Embryonic facial prominence (tissue), 1 donor: ENCODE measurements at regions not wholly inside any gene's neighbourhood (a gene's known extent, or its start where the extent isn't known, plus 50 kb on each side); places are given as distances from the start of the nearest gene placed in this dataset.
"Not testable (repeated sequence)": the region's sequence is repeated elsewhere in the genome, so short reads cannot be mapped to it uniquely, and the experiment has no call there.

Experiments used
- DNase-seq: peaks from one replicate; pipeline ENCODE4 v3.0.0-alpha.2; 2016; ENCODE audit errors: extremely low spot score

- DNase-seq, result no peak
Observed at GRCh38 chr3:79973917-79974595, 206.3 kb upstream of the ROBO1 start.

- DNase-seq, result no peak
Observed at GRCh38 chr3:79973482-79973881, 205.7 kb upstream of the ROBO1 start.

DNA sequence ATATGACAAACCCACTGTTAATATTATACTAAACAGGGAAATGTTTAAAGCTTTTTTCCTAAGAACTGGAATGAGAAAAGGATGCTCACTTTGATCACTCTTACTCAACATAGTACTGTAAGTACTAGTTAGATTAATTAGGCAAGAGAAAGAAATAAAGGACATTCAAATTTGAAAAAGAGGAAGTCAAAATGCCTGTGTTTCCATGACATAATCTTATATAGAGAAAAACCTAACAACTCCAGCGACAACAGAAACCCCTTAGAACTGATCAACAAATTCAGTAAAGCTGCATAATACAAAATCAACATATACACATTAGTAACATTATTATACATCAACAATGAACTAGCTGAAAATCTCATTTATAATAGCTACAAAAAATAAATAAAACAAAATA is 200.6 kb upstream of the ROBO1 start:
- DNase-seq, result no peak

DNA sequence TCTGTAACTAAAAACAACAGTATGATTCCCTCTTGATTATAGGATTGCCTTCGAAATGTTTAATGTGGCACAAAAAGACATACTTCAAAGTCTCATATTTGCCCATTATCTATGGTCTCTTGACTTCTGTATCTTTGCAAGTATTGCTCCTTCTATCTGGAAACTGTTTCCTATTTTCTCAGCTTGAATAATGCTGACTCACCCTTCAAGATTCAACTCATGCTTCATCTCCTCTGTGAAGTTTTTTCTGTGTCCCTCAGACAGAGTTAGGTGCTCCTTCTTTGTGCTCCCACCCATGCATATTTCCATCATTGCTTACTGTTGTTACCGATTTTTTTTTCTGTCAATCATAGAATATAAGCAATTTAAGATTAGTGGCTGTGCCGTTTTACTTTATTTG is 192.8 kb upstream of the ROBO1 start:
- DNase-seq, result no peak

DNA sequence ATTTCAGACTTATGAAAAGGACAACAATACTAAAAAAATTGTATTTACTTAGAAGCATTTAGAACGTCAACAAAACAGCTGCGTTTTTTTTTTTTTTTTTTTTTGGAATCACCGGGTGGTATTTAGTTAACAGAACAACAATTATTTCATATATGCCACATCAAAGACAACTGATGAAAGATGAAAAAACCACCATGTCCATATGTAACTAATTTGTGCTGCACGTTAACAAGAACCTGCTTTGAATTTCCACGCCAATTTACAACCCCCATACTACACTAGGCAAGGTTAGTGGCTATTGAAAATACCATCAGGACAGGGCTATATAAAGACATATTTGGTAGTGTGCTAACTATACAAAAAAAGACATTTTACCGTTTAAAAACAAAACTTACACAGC is 189.3 kb upstream of the ROBO1 start:
- DNase-seq, result no peak

- DNase-seq, result no peak
Observed at GRCh38 chr3:79954756-79955155, 187.0 kb upstream of the ROBO1 start.

- no peak for DNase-seq
Observed at GRCh38 chr3:79953591-79954101, 185.8 kb upstream of the ROBO1 start.

- DNase-seq, result not testable (repeated sequence)
Observed at GRCh38 chr3:79951426-79951825, 183.6 kb upstream of the ROBO1 start.

- DNase-seq, result no peak
Observed at GRCh38 chr3:79947957-79948356, 180.2 kb upstream of the ROBO1 start.

GRCh38 chr3:79947469-79947868 is 179.7 kb upstream of the ROBO1 start:
- DNase-seq, result no peak

DNA sequence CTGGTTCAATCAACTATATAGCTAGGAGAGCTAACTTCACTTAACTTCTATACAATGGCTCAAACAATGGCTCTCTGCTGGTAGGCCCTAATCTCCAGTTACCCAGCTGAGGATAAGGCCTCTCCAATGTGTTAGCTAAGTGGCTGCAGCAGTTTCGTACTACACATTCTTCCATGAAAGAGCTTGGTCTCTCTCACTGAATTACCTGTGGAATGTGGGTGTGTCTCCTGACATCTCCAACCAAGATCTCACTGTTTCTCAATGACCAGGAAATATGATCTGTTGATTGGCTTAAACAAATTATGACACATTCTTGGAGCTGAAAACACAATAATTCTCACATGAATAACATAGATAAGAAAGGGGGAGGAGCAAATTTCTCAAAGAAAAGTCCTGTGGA is 169.8 kb upstream of the ROBO1 start:
- no peak for DNase-seq

GRCh38 chr3:79930196-79930595 is 162.4 kb upstream of the ROBO1 start:
- no peak for DNase-seq

GRCh38 chr3:79928687-79929408 is 161.1 kb upstream of the ROBO1 start:
- DNase-seq, result no peak

DNA sequence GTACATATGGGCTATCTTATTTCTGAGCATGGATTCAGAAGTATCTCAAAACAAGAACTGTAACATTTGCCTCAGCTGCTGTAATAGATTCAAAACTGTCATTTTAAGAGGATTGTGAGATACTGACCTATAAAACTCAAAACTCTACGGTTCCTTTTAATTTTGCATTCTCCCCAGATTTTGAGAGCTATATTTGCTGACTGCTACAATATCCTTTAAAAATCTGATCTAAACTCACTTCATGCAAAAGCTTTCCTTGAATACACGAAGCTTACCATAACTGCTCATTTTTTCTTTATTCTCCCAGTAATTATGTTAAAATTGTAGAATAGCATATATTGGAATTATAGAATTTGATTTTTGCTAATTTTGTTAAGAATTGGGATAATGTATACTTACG is 158.7 kb upstream of the ROBO1 start:
- DNase-seq, result no peak

DNA sequence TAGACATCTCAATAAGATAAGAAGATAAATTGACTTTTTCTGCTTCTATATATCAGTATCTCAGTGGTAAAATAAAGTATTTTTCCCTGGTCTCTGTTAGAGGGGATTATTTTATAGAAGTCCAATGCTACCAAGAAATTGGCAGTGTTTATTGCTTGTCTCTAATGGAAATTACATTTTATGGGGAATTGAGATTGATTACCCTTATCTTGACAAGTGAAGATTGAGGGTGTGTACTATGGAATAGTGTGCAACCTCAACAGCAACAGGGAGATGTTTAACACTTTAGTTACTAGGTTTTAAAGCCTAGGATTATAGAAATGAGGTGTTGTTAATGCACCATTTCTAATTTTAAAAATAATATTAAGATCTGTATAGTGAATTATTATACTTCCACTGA is 154.8 kb upstream of the ROBO1 start:
- no peak for DNase-seq

GRCh38 chr3:79917561-79917960 is 149.8 kb upstream of the ROBO1 start:
- DNase-seq, result no peak

DNA sequence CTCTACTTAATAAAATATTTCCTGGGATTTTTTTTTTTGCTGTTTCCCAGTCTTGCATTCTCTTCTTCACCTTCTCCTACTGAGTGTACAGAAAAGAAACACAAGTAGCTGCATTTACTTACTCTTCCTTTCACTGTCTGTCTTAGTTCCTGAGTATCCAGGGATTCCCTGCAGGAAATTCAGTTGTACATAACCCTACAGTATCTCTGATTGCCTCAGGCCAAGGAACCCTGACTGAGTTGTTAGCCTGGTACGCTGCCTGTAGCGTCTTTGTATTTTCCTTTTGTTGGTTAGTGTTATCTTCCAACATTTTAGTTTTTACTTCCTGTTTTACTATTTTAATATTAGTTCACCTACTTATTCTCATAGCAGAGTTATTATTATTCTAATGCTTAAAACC is 142.5 kb upstream of the ROBO1 start:
- DNase-seq, result no peak

DNA sequence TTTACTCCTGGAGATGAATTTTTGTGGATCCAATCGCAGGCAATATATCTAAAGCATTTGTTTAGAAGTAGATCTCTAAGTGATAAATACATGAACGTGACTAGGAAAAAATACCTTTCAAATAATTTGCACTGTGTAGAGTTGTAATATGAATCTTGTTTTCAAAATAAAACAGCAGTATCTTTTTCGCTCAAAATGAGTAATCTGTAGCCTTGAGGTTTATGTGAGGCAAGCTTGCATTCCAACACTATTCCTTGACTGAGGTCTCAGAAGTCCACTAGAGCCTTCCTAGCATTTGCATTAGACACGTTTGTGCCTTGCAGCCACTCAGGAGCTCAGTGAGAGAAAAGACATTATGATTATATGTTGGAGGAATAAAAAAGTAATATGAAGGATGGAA is 138.3 kb upstream of the ROBO1 start:
- no peak for DNase-seq

DNA sequence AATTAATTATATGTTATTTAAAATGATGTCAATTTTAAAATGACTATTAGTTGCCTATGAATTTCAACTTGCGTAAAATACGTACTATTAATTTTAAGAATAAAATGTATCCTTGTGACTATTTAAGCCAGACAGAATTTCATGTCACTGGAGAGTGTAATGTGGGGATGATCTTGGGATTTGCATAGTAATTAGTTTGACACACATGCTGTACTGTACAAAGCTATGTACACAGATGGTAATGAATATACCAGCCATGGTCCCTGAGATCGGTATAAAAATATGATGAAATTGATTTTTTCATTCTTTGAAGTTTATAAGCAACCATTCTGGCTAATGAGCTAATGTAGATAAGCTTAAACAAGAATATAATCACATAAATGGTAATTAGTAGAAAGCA is 134.4 kb upstream of the ROBO1 start:
- DNase-seq, result no peak

DNA sequence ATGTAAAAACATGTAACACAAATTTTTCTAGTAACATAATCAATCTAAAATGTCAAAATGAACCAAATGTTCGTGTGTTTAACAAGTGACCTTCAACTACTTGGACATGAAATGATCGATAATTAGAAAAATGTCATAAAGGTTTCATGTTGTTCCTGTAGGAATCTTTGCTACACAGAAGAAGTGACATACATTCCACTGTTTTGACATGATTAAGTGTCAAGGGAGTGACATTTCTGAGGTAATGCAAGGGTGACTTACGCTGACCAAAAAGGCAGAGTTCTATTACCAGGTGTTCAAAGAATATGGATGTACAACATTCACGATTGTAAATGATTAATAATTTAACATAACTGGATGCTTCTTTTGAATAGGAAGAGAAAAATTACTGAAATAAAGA is 131.1 kb upstream of the ROBO1 start:
- no peak for DNase-seq

DNA sequence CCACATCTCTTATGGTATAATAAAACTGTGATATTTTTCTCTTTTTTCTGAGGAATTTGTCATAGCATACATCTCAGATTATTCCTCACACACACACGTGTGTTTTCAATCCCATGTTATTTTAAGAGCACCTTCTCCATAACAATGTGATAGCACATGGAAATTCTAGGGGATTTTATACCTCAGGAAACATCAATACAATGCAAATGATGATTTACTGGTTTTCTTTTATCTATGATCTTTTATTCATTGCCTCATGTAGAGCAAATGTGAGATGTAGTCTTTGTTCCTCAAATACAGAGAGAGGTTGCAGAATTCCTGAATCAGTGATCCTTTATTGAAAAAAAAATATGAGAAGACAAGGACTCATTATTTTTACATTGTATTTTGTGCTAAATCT is 128.3 kb upstream of the ROBO1 start:
- DNase-seq, result no peak

DNA sequence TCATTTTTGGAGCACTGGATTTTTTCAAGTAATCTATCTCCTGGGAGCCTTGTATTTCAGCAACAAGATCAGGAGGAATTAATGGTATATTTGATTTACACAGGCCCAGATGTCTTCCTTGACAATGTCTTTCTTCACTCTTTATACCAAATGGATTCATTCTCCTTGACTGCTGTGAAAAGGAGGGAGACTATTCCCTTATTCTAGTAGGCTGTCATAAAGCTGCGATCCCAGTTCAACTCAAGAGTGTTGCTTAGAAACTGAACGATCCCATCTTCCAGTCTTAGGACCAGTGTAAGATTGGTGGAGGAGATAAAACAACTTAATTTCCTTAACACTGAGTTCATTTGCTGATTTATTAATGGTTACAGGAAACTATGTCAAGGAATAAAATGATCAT is 119.4 kb upstream of the ROBO1 start:
- DNase-seq, result no peak

DNA sequence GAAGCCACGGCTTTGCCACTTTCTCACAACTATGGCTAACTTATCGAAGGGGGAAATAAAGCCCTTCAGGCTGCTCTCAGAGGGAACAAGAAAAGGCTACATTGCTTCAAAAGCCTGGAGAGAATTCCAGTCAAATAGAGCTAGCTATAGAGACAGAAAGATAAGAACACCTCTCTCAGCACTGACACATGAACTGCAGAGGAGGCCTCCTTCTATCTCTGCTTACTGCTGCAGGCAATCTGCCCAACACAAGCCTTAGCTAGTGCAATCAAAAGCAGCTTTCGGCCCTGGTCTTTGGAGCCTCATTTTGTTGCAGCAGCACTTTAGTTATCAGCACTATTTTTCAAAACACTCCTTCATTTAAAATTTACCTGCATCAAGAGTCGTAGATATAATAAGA is 118.4 kb upstream of the ROBO1 start:
- no peak for DNase-seq

- no peak for DNase-seq
Observed at GRCh38 chr3:79885407-79885806, 117.6 kb upstream of the ROBO1 start.
